Vagina (tissue), 2 donors: ENCODE measurements at regions not wholly inside any gene's neighbourhood (a gene's known extent, or its start where the extent isn't known, plus 50 kb on each side); places are given as distances from the start of the nearest gene placed in this dataset.

Experiments
- DNase-seq, 2 donors: peaks; one replicate each; pipeline ENCODE4 v3.0.0-alpha.2; 2017; ENCODE audit errors: extremely low spot score in 2 of 2
- H3K27ac ChIP-seq: fragments of 200-600 bp; sonication (generic); one replicate; pipeline ENCODE4 v1.5.1; 2019
- H3K27me3 ChIP-seq: fragments of 200-600 bp; sonication (generic); one replicate; pipeline ENCODE4 v1.5.1; 2019
- H3K36me3 ChIP-seq, 2 donors: fragments of 200-600 bp; sonication (generic); one replicate each; pipeline ENCODE4 v1.5.1; 2017 to 2019
- H3K4me1 ChIP-seq: fragments of 200-600 bp; sonication (generic); one replicate; pipeline ENCODE4 v1.5.1; 2019
- H3K4me3 ChIP-seq, 2 donors: fragments of 200-600 bp; sonication (generic); 1 replicate in 1 of 2; 2 replicates in 1 of 2; pipeline ENCODE4 v1.5.1; 2016 to 2019
- H3K9me3 ChIP-seq: fragments of 200-600 bp; sonication (generic); one replicate; pipeline ENCODE4 v1.5.1; 2019
- CTCF ChIP-seq, 3 experiments: fragments of 450-650 bp in 2 of 3; fragments of 200-600 bp in 1 of 3; sonication (generic) in 1 of 3; IDR thresholded peaks; one replicate each; pipeline ENCODE4 v1.5.1; 2017 to 2019; ENCODE audit warnings: antibody characterized with exemption in 3 of 3, mild to moderate bottlenecking in 2 of 3, moderate library complexity in 2 of 3
- POLR2A ChIP-seq, 2 donors: fragments of 450-650 bp; IDR thresholded peaks; one replicate each; pipeline ENCODE4 v1.6.1; 2017; ENCODE audit warnings: antibody characterized with exemption in 2 of 2, mild to moderate bottlenecking in 2 of 2, moderate library complexity in 2 of 2
- POLR2AphosphoS5 ChIP-seq, 2 donors: sonication (generic); formaldehyde crosslinking; IDR thresholded peaks; one replicate each; pipeline ENCODE4 v1.9.0; 2017; ENCODE audit warnings: antibody characterized with exemption in 2 of 2, mild to moderate bottlenecking in 2 of 2, low read depth in 1 of 2; ENCODE audit not compliant: insufficient read depth in 1 of 2
- intact Hi-C: fragments of 100-400 bp; cut with DNase I; formaldehyde crosslinking; loops from one replicate; pipeline ENCODE4 v1.15.1; 2023

GRCh38 chr5:125336401-125336800 lies 590.0 kb upstream of the ZNF608 start:
- H3K4me1 ChIP-seq: no peaks in the 10 kb centered on the region
- no peak overlapping the region for H3K27ac ChIP-seq
- DNase-seq: no peak
- intact Hi-C loops: no loop called here
- H3K27me3 ChIP-seq: no peaks in the 10 kb centered on the region
- no peaks in the 10 kb centered on the region for H3K9me3 ChIP-seq
- H3K4me3 ChIP-seq: no peak overlapping the region
- H3K36me3 ChIP-seq: no peaks in the 10 kb centered on the region
- no peak for TF ChIP-seq CTCF (IDR thresholded peaks at IDR 0.05)
- TF ChIP-seq POLR2AphosphoS5 (IDR thresholded peaks at IDR 0.05; ENCODE audit: insufficient read depth in 1 of 2, low read depth in 1 of 2): no peak
- no peak for TF ChIP-seq POLR2A (IDR thresholded peaks at IDR 0.05)

GRCh38 chr5:125337294-125337693 lies 590.9 kb upstream of the ZNF608 start:
- no peaks in the 10 kb centered on the region for H3K4me1 ChIP-seq
- no peaks in the 10 kb centered on the region for H3K27me3 ChIP-seq
- intact Hi-C loops: no loop called here
- H3K4me3 ChIP-seq: no peak overlapping the region
- DNase-seq: no peak
- no peaks in the 10 kb centered on the region for H3K36me3 ChIP-seq
- no peak overlapping the region for H3K27ac ChIP-seq
- no peaks in the 10 kb centered on the region for H3K9me3 ChIP-seq
- no peak for TF ChIP-seq POLR2A (IDR thresholded peaks at IDR 0.05)
- no peak for TF ChIP-seq CTCF (IDR thresholded peaks at IDR 0.05)
- TF ChIP-seq POLR2AphosphoS5 (IDR thresholded peaks at IDR 0.05; ENCODE audit: insufficient read depth in 1 of 2, low read depth in 1 of 2): no peak

- Histone ChIP-seq H3K27ac (no peak overlapping the region), H3K9me3 (no peaks in the 10 kb centered on the region), H3K27me3 (no peaks in the 10 kb centered on the region), H3K4me1 (no peaks in the 10 kb centered on the region), H3K36me3 (no peaks in the 10 kb centered on the region), H3K4me3 (no peak overlapping the region)
- no peak for DNase-seq
- intact Hi-C loops: no loop called here
- TF ChIP-seq CTCF (IDR thresholded peaks at IDR 0.05): no peak
- no peak for TF ChIP-seq POLR2AphosphoS5 (IDR thresholded peaks at IDR 0.05; ENCODE audit: insufficient read depth in 1 of 2, low read depth in 1 of 2)
- no peak for TF ChIP-seq POLR2A (IDR thresholded peaks at IDR 0.05)
Observed at GRCh38 chr5:125338440-125339174, 592.2 kb upstream of the ZNF608 start.

GRCh38 chr5:125341436-125341835 lies 595.0 kb upstream of the ZNF608 start:
- H3K4me1 ChIP-seq: no peaks in the 10 kb centered on the region
- TF ChIP-seq CTCF (IDR thresholded peaks at IDR 0.05) (no peak), POLR2AphosphoS5 (IDR thresholded peaks at IDR 0.05; ENCODE audit: insufficient read depth in 1 of 2, low read depth in 1 of 2) (no peak), POLR2A (IDR thresholded peaks at IDR 0.05) (no peak)
- no peaks in the 10 kb centered on the region for H3K36me3 ChIP-seq
- H3K27ac ChIP-seq: no peak overlapping the region
- H3K9me3 ChIP-seq: no peaks in the 10 kb centered on the region
- H3K4me3 ChIP-seq: no peak overlapping the region
- intact Hi-C loops: no loop called here
- DNase-seq: no peak
- no peaks in the 10 kb centered on the region for H3K27me3 ChIP-seq

- Histone ChIP-seq H3K9me3 (no peaks in the 10 kb centered on the region), H3K4me1 (no peaks in the 10 kb centered on the region), H3K4me3 (no peak overlapping the region), H3K27ac (no peak overlapping the region), H3K27me3 (no peaks in the 10 kb centered on the region), H3K36me3 (no peaks in the 10 kb centered on the region)
- TF ChIP-seq POLR2AphosphoS5 (IDR thresholded peaks at IDR 0.05; ENCODE audit: insufficient read depth in 1 of 2, low read depth in 1 of 2) (no peak), CTCF (IDR thresholded peaks at IDR 0.05) (no peak), POLR2A (IDR thresholded peaks at IDR 0.05) (no peak)
- no peak for DNase-seq
- intact Hi-C loops: no loop called here
Observed at GRCh38 chr5:125343015-125343414, 596.6 kb upstream of the ZNF608 start.
